NCI-H2171 (cell line): ENCODE measurements at regions not wholly inside any gene's neighbourhood (a gene's known extent, or its start where the extent isn't known, plus 50 kb on each side); places are given as distances from the start of the nearest gene placed in this dataset.

Source experiments
- DNase-seq: peaks from one replicate; lab custom pipeline; 2025; lab: John Stamatoyannopoulos, UW

GRCh38 chr2:238790126-238790832 lies 57.6 kb upstream of the TWIST2 start:
- no peak for DNase-seq

- no peak for DNase-seq
Observed at GRCh38 chr2:238790833-238791230, 57.1 kb upstream of the TWIST2 start.

GRCh38 chr2:238791354-238791753 lies 56.5 kb upstream of the TWIST2 start:
- DNase-seq = no peak

GRCh38 chr2:238793306-238793705 lies 54.6 kb upstream of the TWIST2 start:
- no peak for DNase-seq

GRCh38 chr2:238793801-238794449 lies 54.0 kb upstream of the TWIST2 start:
- no peak for DNase-seq

- DNase-seq = no peak
Observed at GRCh38 chr2:238796223-238796885, 51.5 kb upstream of the TWIST2 start.

DNA sequence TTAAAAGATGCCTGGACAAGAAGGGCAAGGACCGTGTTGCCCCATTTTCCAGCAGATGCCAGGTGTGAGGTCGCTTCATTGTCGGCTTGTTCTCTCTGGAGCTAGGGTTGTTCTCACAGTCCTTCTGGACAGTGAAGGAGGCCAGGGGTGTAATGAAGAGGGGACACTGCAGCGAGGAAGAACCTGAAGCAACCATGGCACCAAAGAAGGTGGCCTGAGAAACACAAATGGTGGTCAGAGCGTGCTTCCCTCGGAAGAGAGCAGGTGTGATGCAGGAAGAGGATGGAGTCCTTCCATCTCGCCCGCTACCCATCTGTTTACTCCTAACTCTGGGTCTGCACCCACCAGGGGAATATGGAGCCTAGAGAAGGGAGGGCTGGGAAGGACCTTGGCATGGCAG lies 50.3 kb upstream of the TWIST2 start:
- no peak for DNase-seq
